Retinal pigment epithelial cell (primary cell): ENCODE measurements at regions not wholly inside any gene's neighbourhood (a gene's known extent, or its start where the extent isn't known, plus 50 kb on each side); places are given as distances from the start of the nearest gene placed in this dataset.

Source experiments
- DNase-seq: peaks from one replicate; pipeline ENCODE4 v3.0.0-alpha.2; 2010; ENCODE audit warnings: low read depth
- H3K4me3 ChIP-seq: 2 replicates; pipeline ENCODE4 v1.5.1; 2011; ENCODE audit warnings: mild to moderate bottlenecking, low read length, control low read depth, moderate library complexity
- CTCF ChIP-seq: conservative IDR thresholded peaks from 2 replicates; pipeline ENCODE4 v1.5.1; 2011; ENCODE audit warnings: low read depth, low read length, control low read depth, inconsistent platforms

DNA sequence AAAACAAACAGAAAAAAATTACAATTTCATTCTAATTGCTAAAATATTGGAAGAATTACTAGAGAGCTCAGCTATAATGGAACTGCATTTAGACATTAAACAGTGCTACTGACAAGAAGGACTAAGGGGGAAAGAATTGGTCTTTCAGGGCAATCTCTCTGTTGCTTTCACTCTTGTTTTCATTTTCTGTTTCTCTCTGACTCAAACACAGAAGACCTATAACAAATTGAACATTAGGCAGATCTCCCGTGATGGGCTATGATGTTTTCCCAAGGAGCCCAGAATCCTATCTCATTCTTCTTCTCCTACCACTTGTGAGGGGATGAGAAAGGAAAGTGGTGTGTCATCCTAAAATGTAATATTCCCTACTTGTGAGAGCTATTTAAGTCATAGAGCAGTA lies 358.0 kb upstream of the TGFBR2 start:
- no peak for DNase-seq
- TF ChIP-seq CTCF: no peak

DNA sequence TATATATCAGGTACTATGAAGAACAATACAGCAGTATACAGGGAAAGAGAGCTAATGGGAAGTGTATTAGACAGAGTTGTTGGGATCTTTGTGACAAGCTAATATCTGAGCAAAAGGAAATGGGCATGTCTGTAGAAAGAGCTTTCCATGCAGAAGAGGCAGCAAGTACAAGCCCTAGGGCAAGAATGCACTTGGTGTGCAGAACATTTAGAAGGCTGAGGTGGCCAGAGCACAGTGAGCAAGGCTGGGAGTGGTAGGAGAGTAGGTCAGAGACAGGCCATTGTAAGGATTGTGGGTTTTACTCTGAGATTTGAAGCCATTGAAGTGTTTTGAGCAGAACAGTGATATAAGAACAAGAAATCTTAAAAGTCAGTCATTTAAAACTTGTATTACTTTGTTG lies 353.9 kb upstream of the TGFBR2 start:
- DNase-seq: no peak
- no peak overlapping the region for H3K4me3 ChIP-seq
- TF ChIP-seq CTCF: no peak

More for the DNA sequence above, 358.0 kb upstream of the TGFBR2 start:
- H3K4me3 ChIP-seq: no peak overlapping the region

DNA sequence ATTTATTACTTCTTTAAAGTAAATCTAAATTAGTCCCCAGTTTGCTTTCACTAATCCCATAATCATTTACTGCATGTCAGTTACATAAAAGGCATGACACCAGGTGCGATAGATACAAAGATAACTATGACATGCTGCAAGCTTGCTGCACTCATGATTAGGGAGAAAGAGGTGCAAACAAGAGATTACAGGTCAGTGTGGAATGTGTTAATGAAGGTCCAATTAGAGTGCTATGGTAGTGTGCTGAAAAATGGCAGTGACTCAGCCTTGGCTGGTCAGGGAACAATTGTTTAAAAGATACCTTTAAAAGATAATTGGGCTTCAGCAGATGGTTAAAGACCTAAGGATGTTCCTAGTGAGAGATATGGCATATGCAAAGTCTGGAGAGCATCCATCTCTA lies 352.6 kb upstream of the TGFBR2 start:
- no peak for DNase-seq
- no peak overlapping the region for H3K4me3 ChIP-seq
- no peak for TF ChIP-seq CTCF

GRCh38 chr3:30256474-30256873 lies 349.9 kb upstream of the TGFBR2 start:
- H3K4me3 ChIP-seq: no peak overlapping the region
- no peak for DNase-seq
- no peak for TF ChIP-seq CTCF

DNA sequence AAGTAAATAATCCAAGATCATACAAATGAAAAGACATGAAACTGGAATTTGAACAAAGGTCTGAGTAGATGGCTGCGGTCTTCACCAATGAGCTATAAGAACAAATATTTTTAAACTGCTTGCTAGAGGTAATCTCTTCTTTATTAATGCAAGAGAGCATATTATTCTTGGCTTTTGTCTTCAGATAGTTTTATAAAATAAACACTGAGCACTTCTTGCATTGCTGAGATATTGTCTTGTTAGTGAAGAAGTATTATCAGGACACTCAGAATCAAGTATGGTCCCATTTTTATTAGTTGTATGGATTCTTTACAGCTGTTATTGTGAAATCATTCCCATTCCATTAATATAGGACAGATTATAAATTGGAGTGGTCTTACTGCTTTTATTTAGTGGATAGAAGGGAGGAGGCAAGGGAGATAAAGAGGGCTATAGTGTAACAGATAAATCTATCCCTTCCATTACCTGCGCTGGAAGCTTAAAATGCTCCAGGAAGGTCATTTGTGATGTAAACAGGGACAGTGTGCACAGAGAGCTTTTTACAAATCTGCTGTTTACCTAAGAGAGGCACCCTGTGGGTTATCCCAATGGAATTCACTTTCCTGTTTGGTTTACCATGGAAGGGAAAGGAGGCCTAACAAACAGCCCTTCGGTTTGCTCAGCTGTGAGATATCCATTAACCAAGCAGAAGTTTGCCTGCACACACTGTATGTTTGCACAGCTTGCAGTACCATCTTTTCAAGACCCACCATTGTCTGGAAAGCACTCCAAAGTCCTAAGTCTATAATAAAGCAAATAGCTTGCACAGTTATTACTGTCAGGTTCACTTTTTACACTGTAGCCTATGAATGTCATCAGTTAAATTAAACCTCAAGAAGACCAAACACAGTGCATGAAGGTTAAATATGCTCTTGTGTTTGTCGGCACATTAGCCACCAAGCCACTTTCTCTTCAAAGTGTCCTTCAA lies 347.7 kb upstream of the TGFBR2 start:
- H3K4me3 ChIP-seq: no peak overlapping the region
- no peak for DNase-seq
- TF ChIP-seq CTCF: no peak

DNA sequence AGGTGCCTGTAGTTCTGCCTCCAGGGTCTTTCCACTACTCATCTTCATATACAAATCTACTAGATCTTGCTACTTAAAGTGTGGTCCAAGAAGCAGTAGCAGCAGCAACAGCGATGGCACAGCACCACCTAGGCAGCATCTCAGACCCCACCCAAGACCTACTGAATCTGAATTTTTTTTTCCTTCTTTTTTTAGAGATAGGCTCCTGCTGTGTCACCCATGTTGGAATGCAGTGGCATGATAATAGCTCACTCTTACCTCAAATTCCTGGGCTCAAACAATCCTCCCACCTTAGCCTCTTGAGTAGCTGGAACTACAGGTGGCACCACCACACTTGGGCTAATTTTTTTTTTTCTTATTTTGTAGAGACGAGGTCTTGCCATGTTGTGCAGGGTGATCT lies 346.7 kb upstream of the TGFBR2 start:
- TF ChIP-seq CTCF: no peak
- no peak for DNase-seq
- H3K4me3 ChIP-seq: no peak overlapping the region

- no peak for TF ChIP-seq CTCF
These were observed 345.6 kb upstream of the TGFBR2 start for GRCh38 chr3:30260762-30261161.

More at GRCh38 chr3:30260762-30261161, 345.6 kb upstream of the TGFBR2 start:
- DNase-seq: no peak
- H3K4me3 ChIP-seq: no peak overlapping the region
